Caco-2 (cell line): ENCODE measurements at regions not wholly inside any gene's neighbourhood (a gene's known extent, or its start where the extent isn't known, plus 50 kb on each side); places are given as distances from the start of the nearest gene placed in this dataset.

Experiments
- BruUV-seq: library from RNA; stranded (reverse); fragments of 400-500 nt; replicated peaks from 2 replicates; lab custom pipeline; 2021; lab: Mats Ljungman, UMichigan
- CTCF ChIA-PET: fragments of 300-600 bp; sonication (Branson Sonifier 250); formaldehyde crosslinking; loops from one replicate; lab custom pipeline; 2022; ENCODE audit warnings: antibody characterized with exemption; lab: Charles Lee
- POLR2A ChIA-PET: fragments of 300-600 bp; sonication (Branson Sonifier 250); formaldehyde crosslinking; loops from one replicate; lab custom pipeline; 2022; ENCODE audit warnings: antibody characterized with exemption; lab: Charles Lee
- DNase-seq, 2 experiments: peaks; one replicate each; pipeline versions ENCODE4 v3.0.0 to v3.0.0-alpha.2; 2020 to 2022
- H3K27me3 ChIP-seq: replicated peaks from 2 replicates; pipeline ENCODE4 v1.6.0; 2011; ENCODE audit warnings: low read length; ENCODE audit not compliant: control insufficient read depth, insufficient read depth
- H3K36me3 ChIP-seq: 2 replicates; pipeline ENCODE4 v1.5.1; 2011; ENCODE audit warnings: low read length; ENCODE audit not compliant: control insufficient read depth, insufficient read depth
- H3K4me1 ChIP-seq: fragments of 250-450 bp; sonication (Bioruptor Pico); 2 replicates; pipeline ENCODE4 v1.5.1; 2020; ENCODE audit warnings: mild to moderate bottlenecking
- H3K4me3 ChIP-seq: 2 replicates; pipeline ENCODE4 v1.5.1; 2011; ENCODE audit warnings: low read depth, mild to moderate bottlenecking, control low read depth, low read length
- H3K9me3 ChIP-seq: fragments of 250-450 bp; sonication (Bioruptor Pico); 2 replicates; pipeline ENCODE4 v1.5.1; 2020; ENCODE audit warnings: mild to moderate bottlenecking, moderate library complexity
- H3K27ac Mint-ChIP-seq: one replicate; pipeline ENCODE4 v1.8.0; 2022; ENCODE audit warnings: mixed read lengths; ENCODE audit not compliant: unreplicated experiment
- H3K27me3 Mint-ChIP-seq: one replicate; pipeline ENCODE4 v1.8.0; 2022; ENCODE audit warnings: mixed read lengths; ENCODE audit not compliant: insufficient read depth, unreplicated experiment
- H3K36me3 Mint-ChIP-seq: one replicate; pipeline ENCODE4 v1.8.0; 2022; ENCODE audit warnings: mild to moderate bottlenecking, mixed read lengths; ENCODE audit not compliant: insufficient read depth, unreplicated experiment
- H3K4me1 Mint-ChIP-seq: one replicate; pipeline ENCODE4 v1.8.0; 2022; ENCODE audit warnings: low read depth, mixed read lengths; ENCODE audit not compliant: unreplicated experiment
- H3K4me3 Mint-ChIP-seq: one replicate; pipeline ENCODE4 v1.8.0; 2022; ENCODE audit warnings: mild to moderate bottlenecking, moderate library complexity, mixed read lengths; ENCODE audit not compliant: unreplicated experiment
- H3K9me3 Mint-ChIP-seq: one replicate; pipeline ENCODE4 v1.8.0; 2022; ENCODE audit warnings: mixed read lengths; ENCODE audit not compliant: unreplicated experiment
- CTCF ChIP-seq, 2 experiments: fragments of 200-600 bp in 1 of 2; IDR thresholded peaks; 1 replicate in 1 of 2; 2 replicates in 1 of 2; pipeline versions ENCODE4 v1.5.1 to v1.8.0; 2011 to 2022; ENCODE audit warnings: antibody characterized with exemption in 1 of 2, control low read depth in 1 of 2, inconsistent platforms in 1 of 2, low read depth in 1 of 2, low read length in 1 of 2, mild to moderate bottlenecking in 1 of 2, moderate library complexity in 1 of 2; ENCODE audit not compliant: insufficient read depth in 1 of 2, severe bottlenecking in 1 of 2, unreplicated experiment in 1 of 2
- intact Hi-C: fragments of 100-400 bp; cut with micrococcal nuclease; formaldehyde crosslinking; loops from one replicate; pipeline ENCODE4 v1.10.0; 2022; ENCODE audit not compliant: unreplicated experiment

- no peaks in the 10 kb centered on the region for H3K9me3 Mint-ChIP-seq
- Histone ChIP-seq H3K36me3 (no peaks in the 10 kb centered on the region), H3K27me3 (peaks cover 3% of the 10 kb centered on the region; the same call in 1 of the 2 replicates), H3K9me3 (no peaks in the 10 kb centered on the region), H3K4me1 (no peaks in the 10 kb centered on the region), H3K4me3 (no peak overlapping the region)
- no TSS peak for BruUV-seq
- intact Hi-C loops, result no loop called here
- peaks cover 12% of the 10 kb centered on the region for H3K27me3 Mint-ChIP-seq
- ChIA-PET POLR2A (no interaction called here), CTCF (no interaction called here)
- no peaks in the 10 kb centered on the region for H3K4me1 Mint-ChIP-seq
- DNase-seq, result peak in 1 of 2 experiments; percentile 26
- TF ChIP-seq CTCF (IDR thresholded peaks at IDR 0.05; ENCODE audit: insufficient read depth in 1 of 2, low read depth in 1 of 2, low read length in 1 of 2, severe bottlenecking in 1 of 2, unreplicated experiment in 1 of 2), result no peak
- H3K4me3 Mint-ChIP-seq, result no peak overlapping the region
- no peak overlapping the region for H3K27ac Mint-ChIP-seq
- no peaks in the 10 kb centered on the region for H3K36me3 Mint-ChIP-seq
These were observed 65.0 kb upstream of the TOX2 start for GRCh38 chr20:43849496-43850186.

GRCh38 chr20:43846516-43846905 lies 68.1 kb upstream of the TOX2 start:
- Mint-ChIP-seq H3K36me3 (no peaks in the 10 kb centered on the region), H3K27me3 (peaks cover 19% of the 10 kb centered on the region), H3K27ac (no peak overlapping the region), H3K9me3 (no peaks in the 10 kb centered on the region), H3K4me1 (no peaks in the 10 kb centered on the region), H3K4me3 (no peak overlapping the region)
- intact Hi-C loops, result no loop called here
- Histone ChIP-seq H3K4me1 (no peaks in the 10 kb centered on the region), H3K4me3 (no peak overlapping the region), H3K27me3 (peaks cover 3% of the 10 kb centered on the region; the same call in 1 of the 2 replicates), H3K9me3 (no peaks in the 10 kb centered on the region), H3K36me3 (no peaks in the 10 kb centered on the region)
- peak in 1 of 2 experiments; percentile 32 for DNase-seq
- CTCF ChIA-PET, result no interaction called here
- TF ChIP-seq CTCF (IDR thresholded peaks at IDR 0.05; ENCODE audit: insufficient read depth in 1 of 2, low read depth in 1 of 2, low read length in 1 of 2, severe bottlenecking in 1 of 2, unreplicated experiment in 1 of 2), result no peak
- POLR2A ChIA-PET, result no interaction called here
- BruUV-seq, result no TSS peak

- H3K36me3 ChIP-seq, result no peaks in the 10 kb centered on the region
These were observed 69.7 kb upstream of the TOX2 start for GRCh38 chr20:43844778-43845614.

More at GRCh38 chr20:43844778-43845614, 69.7 kb upstream of the TOX2 start:
- Mint-ChIP-seq H3K4me1 (no peaks in the 10 kb centered on the region), H3K4me3 (no peak overlapping the region), H3K36me3 (no peaks in the 10 kb centered on the region), H3K9me3 (no peaks in the 10 kb centered on the region), H3K27me3 (peaks cover 20% of the 10 kb centered on the region), H3K27ac (no peak overlapping the region)
- BruUV-seq, result no TSS peak
- CTCF ChIA-PET, result no interaction called here
- no peak for TF ChIP-seq CTCF (IDR thresholded peaks at IDR 0.05; ENCODE audit: insufficient read depth in 1 of 2, low read depth in 1 of 2, low read length in 1 of 2, severe bottlenecking in 1 of 2, unreplicated experiment in 1 of 2)
- no peaks in the 10 kb centered on the region for H3K4me1 ChIP-seq
- no peaks in the 10 kb centered on the region for H3K9me3 ChIP-seq
- POLR2A ChIA-PET, result no interaction called here
- DNase-seq, result peak in 1 of 2 experiments; percentile 25
- intact Hi-C loops, result no loop called here
- H3K27me3 ChIP-seq, result peaks cover 3% of the 10 kb centered on the region; the same call in 1 of the 2 replicates
- no peak overlapping the region for H3K4me3 ChIP-seq
